GM21529 (cell line): ENCODE measurements at regions not wholly inside any gene's neighbourhood (a gene's known extent, or its start where the extent isn't known, plus 50 kb on each side); places are given as distances from the start of the nearest gene placed in this dataset.
"Not testable (repeated sequence)": the region's sequence is repeated elsewhere in the genome, so short reads cannot be mapped to it uniquely, and the experiment has no call there.

Experiments
- ATAC-seq: cut with Tn5 transposase; IDR thresholded peaks from one replicate; pipeline ENCODE4 v1.9.1; 2021; ENCODE audit not compliant: unreplicated experiment

- no peak for ATAC-seq
Measured at GRCh38 chr14:30069536-30069935, 141.9 kb upstream of the PRKD1 start.

- ATAC-seq, result not testable (repeated sequence)
Measured at GRCh38 chr14:30072454-30072853, 144.8 kb upstream of the PRKD1 start.

- no peak for ATAC-seq
Measured at GRCh38 chr14:30077946-30078345, 150.3 kb upstream of the PRKD1 start.

GRCh38 chr14:30078811-30079402 lies 151.3 kb upstream of the PRKD1 start:
- no peak for ATAC-seq

GRCh38 chr14:30082486-30082885 lies 154.8 kb upstream of the PRKD1 start:
- ATAC-seq, result no peak

GRCh38 chr14:30084811-30085210 lies 157.2 kb upstream of the PRKD1 start:
- no peak for ATAC-seq

- no peak for ATAC-seq
Measured at GRCh38 chr14:30085943-30086342, 158.3 kb upstream of the PRKD1 start.

GRCh38 chr14:30088620-30089019 lies 161.0 kb upstream of the PRKD1 start:
- no peak for ATAC-seq

- no peak for ATAC-seq
Measured at GRCh38 chr14:30108975-30109700, 181.5 kb upstream of the PRKD1 start.

GRCh38 chr14:30114051-30114450 lies 186.4 kb upstream of the PRKD1 start:
- no peak for ATAC-seq

- no peak for ATAC-seq
Measured at GRCh38 chr14:30115756-30116155, 188.1 kb upstream of the PRKD1 start.

- no peak for ATAC-seq
Measured at GRCh38 chr14:30118992-30119640, 191.5 kb upstream of the PRKD1 start.

- no peak for ATAC-seq
Measured at GRCh38 chr14:30125322-30125979, 197.8 kb upstream of the PRKD1 start.

- ATAC-seq, result no peak
Measured at GRCh38 chr14:30129807-30130206, 202.2 kb upstream of the PRKD1 start.

- ATAC-seq, result no peak
Measured at GRCh38 chr14:30131581-30132097, 204.0 kb upstream of the PRKD1 start.

- no peak for ATAC-seq
Measured at GRCh38 chr14:30132196-30132595, 204.5 kb upstream of the PRKD1 start.

- no peak for ATAC-seq
Measured at GRCh38 chr14:30134936-30135335, 207.3 kb upstream of the PRKD1 start.

- ATAC-seq, result no peak
Measured at GRCh38 chr14:30138567-30138966, 210.9 kb upstream of the PRKD1 start.

GRCh38 chr14:30142216-30142615 lies 214.6 kb upstream of the PRKD1 start:
- ATAC-seq, result no peak

GRCh38 chr14:30143627-30144026 lies 216.0 kb upstream of the PRKD1 start:
- ATAC-seq, result no peak

- no peak for ATAC-seq
Measured at GRCh38 chr14:30153717-30154116, 226.1 kb upstream of the PRKD1 start.

GRCh38 chr14:30156571-30156970 lies 228.9 kb upstream of the PRKD1 start:
- no peak for ATAC-seq
